Stomach smooth muscle (tissue), 2 donors: ENCODE measurements at regions not wholly inside any gene's neighbourhood (a gene's known extent, or its start where the extent isn't known, plus 50 kb on each side); places are given as distances from the start of the nearest gene placed in this dataset.

ENCODE experiments used
- H3K27ac ChIP-seq: one replicate; pipeline ENCODE4 v1.7.0; 2013; ENCODE audit warnings: mild to moderate bottlenecking, low read length, inconsistent platforms
- H3K27me3 ChIP-seq, 2 donors: one replicate each; pipeline ENCODE4 v1.7.0; 2013; ENCODE audit warnings: low read length in 2 of 2; ENCODE audit not compliant: insufficient read depth in 2 of 2, control insufficient read depth in 1 of 2
- H3K36me3 ChIP-seq, 2 donors: one replicate each; pipeline ENCODE4 v1.7.0; 2013; ENCODE audit warnings: low read length in 2 of 2; ENCODE audit not compliant: control insufficient read depth in 2 of 2, insufficient read depth in 2 of 2
- H3K4me1 ChIP-seq: one replicate; pipeline ENCODE4 v1.7.0; 2013; ENCODE audit warnings: low read length; ENCODE audit not compliant: control insufficient read depth, insufficient read depth
- H3K4me3 ChIP-seq, 2 donors: one replicate each; pipeline ENCODE4 v1.7.0; 2013; ENCODE audit warnings: low read length in 2 of 2
- H3K9ac ChIP-seq, 2 donors: one replicate each; pipeline ENCODE4 v1.7.0; 2013; ENCODE audit warnings: low read length in 2 of 2, mild to moderate bottlenecking in 1 of 2
- H3K9me3 ChIP-seq, 2 donors: one replicate each; pipeline ENCODE4 v1.7.0; 2013; ENCODE audit warnings: low read length in 2 of 2; ENCODE audit not compliant: control insufficient read depth in 2 of 2
- donor health status: healthy.
- donor health status: Pancreatic carcinoma.

DNA sequence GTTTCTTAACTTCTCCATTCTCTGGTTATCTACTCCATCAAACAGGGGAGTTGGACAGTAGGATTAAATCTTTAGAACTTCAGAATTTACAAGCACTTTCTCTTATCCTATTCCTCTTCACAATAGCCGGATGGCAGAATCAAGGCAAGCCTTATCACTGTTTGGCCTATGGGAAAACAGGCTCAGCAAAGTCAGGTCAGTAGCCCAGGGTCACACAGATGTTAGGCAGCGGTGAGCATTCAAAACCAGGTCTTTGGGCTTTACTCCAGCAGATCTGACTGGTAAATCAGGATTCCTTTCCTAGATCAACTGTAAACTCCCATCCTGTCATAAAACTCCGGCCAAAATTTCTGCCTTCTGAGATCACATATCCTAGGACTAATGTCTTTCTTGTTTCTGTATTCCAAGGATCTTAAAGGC is 258.4 kb downstream of the OPA1 start:
- Histone ChIP-seq H3K9ac (no peak overlapping the region), H3K27ac (no peak overlapping the region), H3K9me3 (no peaks in the 10 kb centered on the region), H3K27me3 (no peaks in the 10 kb centered on the region), H3K36me3 (no peaks in the 10 kb centered on the region), H3K4me1 (peaks cover 4% of the 10 kb centered on the region), H3K4me3 (no peak overlapping the region)

- no peaks in the 10 kb centered on the region for H3K36me3 ChIP-seq
- no peaks in the 10 kb centered on the region for H3K9me3 ChIP-seq
- H3K27me3 ChIP-seq = no peaks in the 10 kb centered on the region
- no peak overlapping the region for H3K27ac ChIP-seq
- no peak overlapping the region for H3K4me3 ChIP-seq
- H3K9ac ChIP-seq = no peak overlapping the region
- peaks cover 4% of the 10 kb centered on the region for H3K4me1 ChIP-seq
Observed at GRCh38 chr3:193851941-193852674, 259.1 kb downstream of the OPA1 start.

GRCh38 chr3:193852901-193853300 is 259.9 kb downstream of the OPA1 start:
- Histone ChIP-seq H3K36me3 (no peaks in the 10 kb centered on the region), H3K9me3 (no peaks in the 10 kb centered on the region), H3K4me1 (peaks cover 4% of the 10 kb centered on the region), H3K27ac (no peak overlapping the region), H3K27me3 (no peaks in the 10 kb centered on the region), H3K9ac (no peak overlapping the region), H3K4me3 (no peak overlapping the region)

- Histone ChIP-seq H3K4me1 (peaks cover 4% of the 10 kb centered on the region), H3K4me3 (no peak overlapping the region), H3K36me3 (no peaks in the 10 kb centered on the region), H3K9ac (no peak overlapping the region), H3K27me3 (no peaks in the 10 kb centered on the region), H3K9me3 (no peaks in the 10 kb centered on the region), H3K27ac (no peak overlapping the region)
Observed at GRCh38 chr3:193853511-193854219, 260.7 kb downstream of the OPA1 start.

DNA sequence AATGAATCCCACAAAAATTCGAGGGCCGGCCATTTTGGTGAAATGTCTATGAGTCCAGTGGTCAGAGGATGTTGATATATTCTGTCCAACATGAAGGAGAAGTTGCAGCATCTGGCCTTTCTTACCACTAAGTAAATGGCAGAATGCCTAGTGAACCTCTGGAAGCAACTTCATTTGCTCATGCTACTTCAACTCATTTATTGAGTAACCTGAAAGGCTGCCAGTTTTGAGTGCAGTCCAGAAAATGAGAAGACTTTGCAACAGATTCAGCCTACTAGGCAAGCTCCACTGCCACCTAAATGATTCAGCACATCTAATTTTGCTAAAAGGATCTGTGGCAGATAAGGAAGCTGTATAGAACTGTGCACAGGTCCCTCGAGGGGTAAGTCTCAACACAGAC is 265.0 kb downstream of the OPA1 start:
- H3K27me3 ChIP-seq = no peaks in the 10 kb centered on the region
- no peaks in the 10 kb centered on the region for H3K4me1 ChIP-seq
- no peaks in the 10 kb centered on the region for H3K36me3 ChIP-seq
- no peaks in the 10 kb centered on the region for H3K9me3 ChIP-seq
- no peak overlapping the region for H3K9ac ChIP-seq
- H3K27ac ChIP-seq = no peak overlapping the region
- no peak overlapping the region for H3K4me3 ChIP-seq

DNA sequence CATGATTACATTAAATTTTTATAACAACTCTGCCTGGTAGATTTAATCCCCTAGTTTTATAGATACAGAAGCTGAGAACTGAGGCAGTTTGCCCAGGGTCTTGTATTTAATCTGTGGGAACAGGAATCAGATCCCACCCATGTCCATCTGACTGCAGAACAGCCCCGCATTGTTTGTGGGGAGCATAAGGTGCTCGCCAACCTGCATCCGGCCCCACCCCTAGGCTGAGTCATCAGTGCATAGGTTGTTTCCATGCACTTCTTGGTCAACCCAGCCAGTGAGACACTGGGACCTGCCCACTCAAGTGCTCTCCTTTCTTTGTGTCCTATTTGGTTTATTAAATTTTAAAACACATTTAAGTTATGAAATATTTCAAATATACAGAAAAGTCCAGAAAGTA is 266.2 kb downstream of the OPA1 start:
- Histone ChIP-seq H3K36me3 (no peaks in the 10 kb centered on the region), H3K4me1 (peaks cover 9% of the 10 kb centered on the region), H3K4me3 (no peak overlapping the region), H3K27me3 (no peaks in the 10 kb centered on the region), H3K9me3 (no peaks in the 10 kb centered on the region), H3K9ac (no peak overlapping the region), H3K27ac (no peak overlapping the region)

- Histone ChIP-seq H3K9ac (no peak overlapping the region), H3K4me1 (peaks cover 13% of the 10 kb centered on the region), H3K9me3 (no peaks in the 10 kb centered on the region), H3K27me3 (no peaks in the 10 kb centered on the region), H3K4me3 (no peak overlapping the region), H3K36me3 (no peaks in the 10 kb centered on the region), H3K27ac (no peak overlapping the region)
Observed at GRCh38 chr3:193861012-193861411, 268.0 kb downstream of the OPA1 start.

- peaks cover 24% of the 10 kb centered on the region for H3K4me1 ChIP-seq
- no peak overlapping the region for H3K27ac ChIP-seq
- no peaks in the 10 kb centered on the region for H3K27me3 ChIP-seq
- H3K36me3 ChIP-seq = no peaks in the 10 kb centered on the region
- no peak overlapping the region for H3K9ac ChIP-seq
- no peak overlapping the region for H3K4me3 ChIP-seq
- H3K9me3 ChIP-seq = no peaks in the 10 kb centered on the region
Observed at GRCh38 chr3:193862843-193863242, 269.8 kb downstream of the OPA1 start.

GRCh38 chr3:193863657-193864357 is 270.8 kb downstream of the OPA1 start:
- H3K36me3 ChIP-seq = no peaks in the 10 kb centered on the region
- no peak overlapping the region for H3K4me3 ChIP-seq
- H3K9ac ChIP-seq = peak overlapping the region in 1 of 2 donors; percentile 35
- H3K27ac ChIP-seq = no peak overlapping the region
- peaks cover 24% of the 10 kb centered on the region for H3K4me1 ChIP-seq
- H3K27me3 ChIP-seq = no peaks in the 10 kb centered on the region
- no peaks in the 10 kb centered on the region for H3K9me3 ChIP-seq

GRCh38 chr3:193865339-193865738 is 270.6 kb upstream of the HES1 start:
- Histone ChIP-seq H3K4me3 (no peak overlapping the region), H3K27ac (no peak overlapping the region), H3K36me3 (no peaks in the 10 kb centered on the region), H3K9me3 (no peaks in the 10 kb centered on the region), H3K4me1 (peaks cover 28% of the 10 kb centered on the region), H3K27me3 (peaks cover 0 to 2% of the 10 kb centered on the region in 2 donors), H3K9ac (no peak overlapping the region)
